ENCODE measurements at regions not wholly inside any gene's neighbourhood (a gene's known extent, or its start where the extent isn't known, plus 50 kb on each side); places are given as distances from the start of the nearest gene placed in this dataset.

- H3K9ac ChIP-seq (ENCODE audit: low read length): no peak overlapping the region
- peaks cover 83% of the 10 kb centered on the region for H3K27me3 ChIP-seq (replicated peaks; ENCODE audit: control insufficient read depth, insufficient read depth, low read length)
- no peaks in the 10 kb centered on the region for H3K36me3 ChIP-seq (ENCODE audit: control insufficient read depth, insufficient read depth, low read length, severe bottlenecking)
- H3K4me1 ChIP-seq (ENCODE audit: control insufficient read depth, insufficient read depth, low read length): no peaks in the 10 kb centered on the region
- no peak overlapping the region for H3K4me3 ChIP-seq (ENCODE audit: low read length)
- peaks cover 7% of the 10 kb centered on the region for H3K9me3 ChIP-seq (ENCODE audit: control insufficient read depth, low read length)
- DNase-seq (ENCODE audit: low read depth): no peak
Measured at GRCh38 chr20:51077686-51078060, 54.8 kb upstream of the KCNG1 start.

DNA sequence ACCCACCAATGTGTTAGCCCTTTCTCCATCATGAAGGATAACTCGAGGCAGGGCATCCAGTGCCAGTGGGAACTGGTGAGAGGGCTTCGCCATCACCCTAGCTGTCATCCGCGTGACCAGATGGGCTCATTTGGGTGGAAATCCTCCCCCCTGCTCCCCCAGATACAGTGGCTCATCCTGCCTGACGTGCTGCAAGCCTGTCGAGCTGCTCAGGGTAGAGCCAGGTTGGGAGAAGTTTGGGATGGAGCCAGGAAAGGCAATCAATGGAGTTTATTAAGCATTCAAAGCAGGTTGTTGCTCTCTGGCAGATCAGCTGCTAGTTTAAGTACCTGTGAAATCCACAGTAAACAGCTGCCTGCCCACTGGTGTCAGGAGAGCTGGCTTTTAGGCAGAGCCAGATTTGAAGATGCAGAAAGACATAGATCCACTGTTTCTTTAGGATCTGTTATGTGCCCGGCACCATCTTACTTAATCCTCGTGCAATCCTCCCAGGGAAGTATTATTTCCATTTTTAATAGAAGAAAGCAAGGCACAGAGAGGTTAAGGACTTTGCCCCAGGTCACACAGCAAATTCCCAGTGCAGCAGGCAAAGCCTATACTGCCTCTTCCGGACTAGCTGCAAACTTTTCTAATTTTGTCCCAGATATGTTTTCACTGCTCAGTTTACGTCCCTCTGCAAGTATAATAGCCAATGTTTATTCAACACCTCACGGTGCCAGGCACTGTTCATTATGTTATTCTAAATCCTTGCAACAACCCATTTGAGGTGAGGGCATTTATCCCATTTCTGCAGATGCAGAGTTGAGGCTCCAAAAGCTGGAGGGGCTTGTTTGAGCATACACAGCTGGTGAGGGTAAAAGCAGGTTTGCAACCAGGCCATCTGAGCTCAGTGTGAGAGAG, 54.1 kb upstream of the KCNG1 start:
- H3K9me3 ChIP-seq (ENCODE audit: control insufficient read depth, low read length): peaks cover 12% of the 10 kb centered on the region
- no peak overlapping the region for H3K9ac ChIP-seq (ENCODE audit: low read length)
- no peaks in the 10 kb centered on the region for H3K36me3 ChIP-seq (ENCODE audit: control insufficient read depth, insufficient read depth, low read length, severe bottlenecking)
- DNase-seq (ENCODE audit: low read depth): no peak
- no peaks in the 10 kb centered on the region for H3K4me1 ChIP-seq (ENCODE audit: control insufficient read depth, insufficient read depth, low read length)
- H3K27me3 ChIP-seq (replicated peaks; ENCODE audit: control insufficient read depth, insufficient read depth, low read length): peaks cover 83% of the 10 kb centered on the region
- no peak overlapping the region for H3K4me3 ChIP-seq (ENCODE audit: low read length)

DNA sequence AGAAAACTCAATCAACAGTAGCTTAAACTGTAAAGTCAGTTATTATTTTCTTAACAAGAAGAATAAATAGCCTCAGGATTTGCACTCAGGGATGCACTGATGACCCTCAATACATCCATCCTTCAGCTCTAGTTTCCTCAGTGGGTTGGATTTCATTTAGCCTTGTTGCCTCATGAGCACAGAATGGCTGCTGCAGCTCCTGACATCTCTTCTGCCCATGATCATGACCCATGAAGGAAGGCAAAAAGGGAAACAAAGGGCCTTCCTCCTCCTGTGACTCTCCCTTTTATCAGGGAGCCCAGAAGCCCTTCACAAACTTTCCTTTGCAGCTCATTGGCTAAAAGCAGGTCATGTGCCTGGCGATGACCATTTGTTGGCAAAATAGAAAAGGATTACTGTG, 51.2 kb upstream of the KCNG1 start:
- peaks cover 12% of the 10 kb centered on the region for H3K9me3 ChIP-seq (ENCODE audit: control insufficient read depth, low read length)
- H3K9ac ChIP-seq (ENCODE audit: low read length): no peak overlapping the region
- DNase-seq (ENCODE audit: low read depth): no peak
- H3K36me3 ChIP-seq (ENCODE audit: control insufficient read depth, insufficient read depth, low read length, severe bottlenecking): no peaks in the 10 kb centered on the region
- H3K4me1 ChIP-seq (ENCODE audit: control insufficient read depth, insufficient read depth, low read length): no peaks in the 10 kb centered on the region
- H3K27me3 ChIP-seq (replicated peaks; ENCODE audit: control insufficient read depth, insufficient read depth, low read length): peaks cover 77% of the 10 kb centered on the region
- H3K4me3 ChIP-seq (ENCODE audit: low read length): no peak overlapping the region
